HL-60 (cell line): ENCODE measurements at regions not wholly inside any gene's neighbourhood (a gene's known extent, or its start where the extent isn't known, plus 50 kb on each side); places are given as distances from the start of the nearest gene placed in this dataset.

Source experiments
- CTCF ChIP-seq: IDR thresholded peaks from one replicate; pipeline ENCODE4 v1.5.1; 2011; ENCODE audit warnings: low read length, control low read depth, inconsistent platforms; ENCODE audit not compliant: insufficient read depth
- REST ChIP-seq: IDR thresholded peaks from 2 replicates; pipeline ENCODE4 v1.6.1; 2012; ENCODE audit warnings: low read depth; ENCODE audit not compliant: insufficient replicate concordance

- TF ChIP-seq CTCF, result no peak
- TF ChIP-seq REST, result no peak
Measured at GRCh38 chr11:96595011-96595410, 205.2 kb downstream of the JRKL start.
